ENCODE measurements at regions not wholly inside any gene's neighbourhood (a gene's known extent, or its start where the extent isn't known, plus 50 kb on each side); places are given as distances from the start of the nearest gene placed in this dataset.
"Not testable (repeated sequence)": the region's sequence is repeated elsewhere in the genome, so short reads cannot be mapped to it uniquely, and the experiment has no call there.

DNA sequence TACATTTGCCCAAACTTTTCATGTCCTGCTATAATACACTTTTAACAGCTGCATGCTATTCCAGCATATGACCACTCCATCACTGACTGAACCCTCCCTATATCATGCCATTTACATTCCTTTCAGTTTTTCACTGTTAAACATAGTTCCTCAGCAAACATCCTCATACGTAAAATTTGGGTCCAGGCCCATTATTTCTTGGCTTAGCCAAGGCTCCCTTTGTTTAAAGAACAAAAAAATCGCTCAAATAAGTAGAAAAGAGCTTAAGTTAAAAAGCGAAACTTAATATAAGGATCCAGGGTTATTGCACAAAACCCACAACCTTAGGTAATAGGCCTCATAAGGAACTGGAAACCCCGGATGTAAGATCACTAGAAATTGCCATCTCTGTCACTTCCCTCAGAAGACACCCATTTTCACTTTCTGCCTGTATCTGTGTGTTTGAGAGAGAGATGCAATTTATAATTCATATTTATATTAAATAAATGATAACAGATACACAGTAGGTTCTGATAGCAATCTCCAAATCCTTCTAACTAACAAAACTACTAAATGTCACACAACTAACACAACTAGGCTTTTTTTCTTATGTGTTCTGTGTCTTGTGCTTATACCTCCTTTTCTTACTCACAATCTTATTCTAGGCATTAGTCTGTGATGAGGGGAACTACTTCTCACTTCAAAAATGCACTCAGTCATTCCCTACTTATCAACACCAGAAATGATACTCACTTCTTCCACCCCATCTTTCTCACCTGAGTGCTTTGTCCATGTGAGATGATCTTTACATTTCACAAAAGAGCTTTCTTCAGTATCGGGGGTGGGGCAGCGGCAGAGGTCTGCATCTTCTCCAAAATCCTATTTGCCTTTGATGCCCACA, 59.9 kb upstream of the FAM241A start:
- peaks cover 4% of the 10 kb centered on the region for H3K4me1 ChIP-seq (ENCODE audit: insufficient read depth, low read length)
- H3K4me2 ChIP-seq (ENCODE audit: insufficient read depth, low read length): no peak overlapping the region
- H3K27me3 ChIP-seq (ENCODE audit: insufficient read depth, low read length): no peaks in the 10 kb centered on the region
- H4K20me1 ChIP-seq (ENCODE audit: insufficient read depth, low read length): no peaks in the 10 kb centered on the region
- H2AFZ ChIP-seq (ENCODE audit: low read length): no peak overlapping the region
- no peak overlapping the region for H3K27ac ChIP-seq (ENCODE audit: low read depth, low read length)
- no peak for DNase-seq (ENCODE audit: insufficient read length, low spot score, missing footprints)
- no peaks in the 10 kb centered on the region for H3K9me3 ChIP-seq (ENCODE audit: low read depth, low read length)
- H3K36me3 ChIP-seq (ENCODE audit: insufficient read depth, low read length): no peaks in the 10 kb centered on the region
- H3K4me3 ChIP-seq (ENCODE audit: insufficient read depth, low read length): no peak overlapping the region
- TF ChIP-seq, protein P1, sequence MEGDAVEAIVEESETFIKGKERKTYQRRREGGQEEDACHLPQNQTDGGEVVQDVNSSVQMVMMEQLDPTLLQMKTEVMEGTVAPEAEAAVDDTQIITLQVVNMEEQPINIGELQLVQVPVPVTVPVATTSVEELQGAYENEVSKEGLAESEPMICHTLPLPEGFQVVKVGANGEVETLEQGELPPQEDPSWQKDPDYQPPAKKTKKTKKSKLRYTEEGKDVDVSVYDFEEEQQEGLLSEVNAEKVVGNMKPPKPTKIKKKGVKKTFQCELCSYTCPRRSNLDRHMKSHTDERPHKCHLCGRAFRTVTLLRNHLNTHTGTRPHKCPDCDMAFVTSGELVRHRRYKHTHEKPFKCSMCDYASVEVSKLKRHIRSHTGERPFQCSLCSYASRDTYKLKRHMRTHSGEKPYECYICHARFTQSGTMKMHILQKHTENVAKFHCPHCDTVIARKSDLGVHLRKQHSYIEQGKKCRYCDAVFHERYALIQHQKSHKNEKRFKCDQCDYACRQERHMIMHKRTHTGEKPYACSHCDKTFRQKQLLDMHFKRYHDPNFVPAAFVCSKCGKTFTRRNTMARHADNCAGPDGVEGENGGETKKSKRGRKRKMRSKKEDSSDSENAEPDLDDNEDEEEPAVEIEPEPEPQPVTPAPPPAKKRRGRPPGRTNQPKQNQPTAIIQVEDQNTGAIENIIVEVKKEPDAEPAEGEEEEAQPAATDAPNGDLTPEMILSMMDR (IDR thresholded peaks at IDR 0.05; ENCODE audit: extremely low read depth, low read depth, low read length): no peak
- no peaks in the 10 kb centered on the region for H3K79me2 ChIP-seq (ENCODE audit: insufficient read depth, low read length)

DNA sequence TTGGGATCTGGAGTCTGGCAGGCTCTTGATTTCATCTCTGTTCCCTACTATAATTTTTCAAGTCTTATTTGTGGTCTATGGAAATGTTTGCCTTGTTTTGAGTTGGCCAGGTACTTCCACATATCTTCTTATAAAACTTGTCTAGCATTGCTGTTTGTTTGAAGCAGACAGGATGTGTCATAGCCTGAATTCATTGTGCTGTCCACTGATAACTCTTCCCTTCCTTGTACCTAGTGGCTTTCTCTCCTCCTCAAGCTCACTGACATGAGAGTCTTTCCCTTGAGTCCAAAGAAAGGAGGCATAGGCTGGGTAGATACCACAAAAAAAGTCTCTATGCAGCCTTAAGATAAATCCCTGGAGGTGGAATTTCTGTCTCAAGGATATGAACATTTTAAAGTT, 59.2 kb upstream of the FAM241A start:
- no peak overlapping the region for H3K4me2 ChIP-seq (ENCODE audit: insufficient read depth, low read length)
- H4K20me1 ChIP-seq (ENCODE audit: insufficient read depth, low read length): no peaks in the 10 kb centered on the region
- DNase-seq (ENCODE audit: insufficient read length, low spot score, missing footprints): no peak
- no peaks in the 10 kb centered on the region for H3K27me3 ChIP-seq (ENCODE audit: insufficient read depth, low read length)
- no peaks in the 10 kb centered on the region for H3K79me2 ChIP-seq (ENCODE audit: insufficient read depth, low read length)
- H3K4me1 ChIP-seq (ENCODE audit: insufficient read depth, low read length): peaks cover 4% of the 10 kb centered on the region
- no peaks in the 10 kb centered on the region for H3K36me3 ChIP-seq (ENCODE audit: insufficient read depth, low read length)
- TF ChIP-seq, protein P1 (IDR thresholded peaks at IDR 0.05; ENCODE audit: extremely low read depth, low read depth, low read length): no peak
- no peak overlapping the region for H3K4me3 ChIP-seq (ENCODE audit: insufficient read depth, low read length)
- no peak overlapping the region for H2AFZ ChIP-seq (ENCODE audit: low read length)
- H3K9me3 ChIP-seq (ENCODE audit: low read depth, low read length): no peaks in the 10 kb centered on the region
- no peak overlapping the region for H3K27ac ChIP-seq (ENCODE audit: low read depth, low read length)

DNA sequence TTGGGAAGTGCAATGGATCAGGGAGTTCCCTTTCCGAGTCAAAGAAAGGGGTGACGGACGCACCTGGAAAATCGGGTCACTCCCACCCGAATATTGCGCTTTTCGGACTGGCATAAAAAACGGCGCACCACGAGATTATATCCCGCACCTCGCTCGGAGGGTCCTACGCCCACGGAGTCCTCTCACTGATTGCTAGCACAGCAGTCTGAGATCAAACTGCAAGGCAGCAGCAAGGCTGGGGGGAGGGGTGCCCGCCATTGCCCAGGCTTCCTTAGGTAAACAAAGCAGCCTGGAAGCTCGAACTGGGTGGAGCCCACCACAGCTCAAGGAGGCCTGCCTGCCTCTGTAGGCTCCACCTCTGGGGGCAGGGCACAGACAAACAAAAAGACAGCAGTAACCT, 58.6 kb upstream of the FAM241A start:
- not testable (repeated sequence) for H3K27me3 ChIP-seq (ENCODE audit: insufficient read depth, low read length); H3K4me3 ChIP-seq (ENCODE audit: insufficient read depth, low read length); H3K79me2 ChIP-seq (ENCODE audit: insufficient read depth, low read length); H4K20me1 ChIP-seq (ENCODE audit: insufficient read depth, low read length); DNase-seq (ENCODE audit: insufficient read length, low spot score, missing footprints); H2AFZ ChIP-seq (ENCODE audit: low read length); H3K27ac ChIP-seq (ENCODE audit: low read depth, low read length); H3K36me3 ChIP-seq (ENCODE audit: insufficient read depth, low read length); H3K4me1 ChIP-seq (ENCODE audit: insufficient read depth, low read length); H3K4me2 ChIP-seq (ENCODE audit: insufficient read depth, low read length); H3K9me3 ChIP-seq (ENCODE audit: low read depth, low read length)

GRCh38 chr4:112092330-112092729, 52.9 kb upstream of the FAM241A start:
- not testable (repeated sequence) for DNase-seq (ENCODE audit: insufficient read length, low spot score, missing footprints)

DNA sequence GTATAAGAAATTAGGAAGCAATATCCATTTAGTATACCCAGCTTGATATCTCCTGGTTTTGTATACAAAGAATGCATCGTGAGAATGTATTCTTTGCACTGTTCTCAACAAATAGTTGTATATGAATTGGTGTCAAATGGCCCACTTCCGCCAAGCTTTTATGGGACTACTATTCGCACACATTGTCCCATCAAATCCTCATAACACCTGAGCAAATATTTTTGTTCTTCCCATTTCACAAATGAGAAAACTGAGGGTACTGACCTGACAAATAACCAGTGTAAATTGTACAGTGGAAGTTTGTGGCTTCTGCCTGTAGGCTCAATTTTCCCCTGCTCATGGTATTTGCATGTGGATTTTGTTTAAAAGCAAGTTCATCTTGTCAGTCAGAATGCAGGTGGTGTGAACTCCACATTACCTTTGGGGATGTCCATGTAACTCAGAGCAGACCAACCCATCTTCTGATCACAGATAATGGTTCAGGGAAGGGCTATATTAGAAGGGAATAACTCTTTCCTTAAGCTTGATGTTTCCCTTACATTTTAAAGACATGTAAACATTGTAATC, 51.5 kb upstream of the FAM241A start:
- Histone ChIP-seq H3K36me3 (ENCODE audit: insufficient read depth, low read length) (no peaks in the 10 kb centered on the region), H3K9me3 (ENCODE audit: low read depth, low read length) (no peaks in the 10 kb centered on the region), H3K4me3 (ENCODE audit: insufficient read depth, low read length) (no peak overlapping the region), H3K4me1 (ENCODE audit: insufficient read depth, low read length) (no peaks in the 10 kb centered on the region), H3K27ac (ENCODE audit: low read depth, low read length) (no peak overlapping the region), H4K20me1 (ENCODE audit: insufficient read depth, low read length) (no peaks in the 10 kb centered on the region), H3K27me3 (ENCODE audit: insufficient read depth, low read length) (peaks cover 5% of the 10 kb centered on the region), H2AFZ (ENCODE audit: low read length) (no peak overlapping the region), H3K4me2 (ENCODE audit: insufficient read depth, low read length) (no peak overlapping the region), H3K79me2 (ENCODE audit: insufficient read depth, low read length) (no peaks in the 10 kb centered on the region)
- TF ChIP-seq, protein P1 (IDR thresholded peaks at IDR 0.05; ENCODE audit: extremely low read depth, low read depth, low read length): no peak
- DNase-seq (ENCODE audit: insufficient read length, low spot score, missing footprints): no peak

More at GRCh38 chr4:112092330-112092729, 52.9 kb upstream of the FAM241A start:
- H3K9me3 ChIP-seq (ENCODE audit: low read depth, low read length); H3K4me2 ChIP-seq (ENCODE audit: insufficient read depth, low read length); H3K4me1 ChIP-seq (ENCODE audit: insufficient read depth, low read length); H3K36me3 ChIP-seq (ENCODE audit: insufficient read depth, low read length); H4K20me1 ChIP-seq (ENCODE audit: insufficient read depth, low read length); H3K79me2 ChIP-seq (ENCODE audit: insufficient read depth, low read length); H2AFZ ChIP-seq (ENCODE audit: low read length); H3K4me3 ChIP-seq (ENCODE audit: insufficient read depth, low read length); H3K27me3 ChIP-seq (ENCODE audit: insufficient read depth, low read length); H3K27ac ChIP-seq (ENCODE audit: low read depth, low read length): not testable (repeated sequence)

All from osteoblast (primary cell).